Bronchial epithelial cell (primary cell): ENCODE measurements at regions not wholly inside any gene's neighbourhood (a gene's known extent, or its start where the extent isn't known, plus 50 kb on each side); places are given as distances from the start of the nearest gene placed in this dataset.
"Not testable (repeated sequence)": the region's sequence is repeated elsewhere in the genome, so short reads cannot be mapped to it uniquely, and the experiment has no call there.

Source experiments
- DNase-seq: peaks from one replicate; pipeline ENCODE4 v3.0.0-alpha.2; 2010; ENCODE audit warnings: low read depth
- FAIRE-seq: peaks from 2 replicates; lab custom pipeline; 2011; peaks lifted over from hg19 to GRCh38; lab: Jason Lieb, UNC
- H3K27me3 ChIP-seq: 2 replicates; pipeline ENCODE4 v1.5.1; 2011; ENCODE audit warnings: low read length; ENCODE audit not compliant: control insufficient read depth, insufficient read depth
- H3K36me3 ChIP-seq: 2 replicates; pipeline ENCODE4 v1.5.1; 2011; ENCODE audit warnings: low read length; ENCODE audit not compliant: control insufficient read depth, insufficient read depth
- H3K4me3 ChIP-seq: 2 replicates; pipeline ENCODE4 v1.5.1; 2011; ENCODE audit warnings: mild to moderate bottlenecking, low read depth, low read length, control low read depth
- TF ChIP-seq, protein P1 (sequence below): IDR thresholded peaks from 2 replicates; pipeline ENCODE4 v1.5.1; 2011; ENCODE audit warnings: mild to moderate bottlenecking, moderate library complexity, low read length, control low read depth, inconsistent platforms; ENCODE audit not compliant: insufficient read depth, severe bottlenecking

DNA sequence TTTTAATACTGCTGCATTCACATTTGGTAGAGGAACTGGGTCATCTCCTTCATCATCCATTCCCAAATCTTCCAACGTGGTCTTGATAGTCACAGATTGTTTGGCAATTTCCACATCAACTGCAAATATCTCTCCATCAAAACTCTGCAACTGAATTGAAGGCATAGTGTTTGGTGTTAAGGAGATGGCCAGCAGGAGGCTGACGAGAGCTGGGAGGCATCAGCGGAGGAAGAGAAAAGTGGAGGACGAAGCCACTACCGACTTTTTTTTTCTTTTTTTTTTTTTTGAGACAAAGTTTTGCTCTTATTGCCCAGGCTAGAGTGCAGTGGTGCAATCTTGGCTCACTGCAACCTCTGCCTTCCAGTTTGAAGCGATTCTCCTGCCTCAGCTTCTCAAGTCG, 205.0 kb upstream of the KCTD7 start:
- Histone ChIP-seq H3K27me3 (no peaks in the 10 kb centered on the region), H3K36me3 (no peaks in the 10 kb centered on the region), H3K4me3 (no peak overlapping the region)
- TF ChIP-seq, protein P1, sequence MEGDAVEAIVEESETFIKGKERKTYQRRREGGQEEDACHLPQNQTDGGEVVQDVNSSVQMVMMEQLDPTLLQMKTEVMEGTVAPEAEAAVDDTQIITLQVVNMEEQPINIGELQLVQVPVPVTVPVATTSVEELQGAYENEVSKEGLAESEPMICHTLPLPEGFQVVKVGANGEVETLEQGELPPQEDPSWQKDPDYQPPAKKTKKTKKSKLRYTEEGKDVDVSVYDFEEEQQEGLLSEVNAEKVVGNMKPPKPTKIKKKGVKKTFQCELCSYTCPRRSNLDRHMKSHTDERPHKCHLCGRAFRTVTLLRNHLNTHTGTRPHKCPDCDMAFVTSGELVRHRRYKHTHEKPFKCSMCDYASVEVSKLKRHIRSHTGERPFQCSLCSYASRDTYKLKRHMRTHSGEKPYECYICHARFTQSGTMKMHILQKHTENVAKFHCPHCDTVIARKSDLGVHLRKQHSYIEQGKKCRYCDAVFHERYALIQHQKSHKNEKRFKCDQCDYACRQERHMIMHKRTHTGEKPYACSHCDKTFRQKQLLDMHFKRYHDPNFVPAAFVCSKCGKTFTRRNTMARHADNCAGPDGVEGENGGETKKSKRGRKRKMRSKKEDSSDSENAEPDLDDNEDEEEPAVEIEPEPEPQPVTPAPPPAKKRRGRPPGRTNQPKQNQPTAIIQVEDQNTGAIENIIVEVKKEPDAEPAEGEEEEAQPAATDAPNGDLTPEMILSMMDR, result no peak
- FAIRE-seq (no peak), DNase-seq (no peak)

- no peak for DNase-seq
- no peak for FAIRE-seq
- H3K36me3 ChIP-seq, result no peaks in the 10 kb centered on the region
- H3K27me3 ChIP-seq, result no peaks in the 10 kb centered on the region
- no peak overlapping the region for H3K4me3 ChIP-seq
- TF ChIP-seq, protein P1, result no peak
Measured at GRCh38 chr7:66426332-66426731, 202.3 kb upstream of the KCTD7 start.

GRCh38 chr7:66426996-66427395, 201.7 kb upstream of the KCTD7 start:
- no peak for DNase-seq
- Histone ChIP-seq H3K27me3 (no peaks in the 10 kb centered on the region), H3K4me3 (no peak overlapping the region), H3K36me3 (no peaks in the 10 kb centered on the region)
- no peak for FAIRE-seq
- TF ChIP-seq, protein P1, result no peak

GRCh38 chr7:66427956-66428355, 200.7 kb upstream of the KCTD7 start:
- TF ChIP-seq, protein P1, result no peak
- FAIRE-seq (no peak), DNase-seq (no peak)

DNA sequence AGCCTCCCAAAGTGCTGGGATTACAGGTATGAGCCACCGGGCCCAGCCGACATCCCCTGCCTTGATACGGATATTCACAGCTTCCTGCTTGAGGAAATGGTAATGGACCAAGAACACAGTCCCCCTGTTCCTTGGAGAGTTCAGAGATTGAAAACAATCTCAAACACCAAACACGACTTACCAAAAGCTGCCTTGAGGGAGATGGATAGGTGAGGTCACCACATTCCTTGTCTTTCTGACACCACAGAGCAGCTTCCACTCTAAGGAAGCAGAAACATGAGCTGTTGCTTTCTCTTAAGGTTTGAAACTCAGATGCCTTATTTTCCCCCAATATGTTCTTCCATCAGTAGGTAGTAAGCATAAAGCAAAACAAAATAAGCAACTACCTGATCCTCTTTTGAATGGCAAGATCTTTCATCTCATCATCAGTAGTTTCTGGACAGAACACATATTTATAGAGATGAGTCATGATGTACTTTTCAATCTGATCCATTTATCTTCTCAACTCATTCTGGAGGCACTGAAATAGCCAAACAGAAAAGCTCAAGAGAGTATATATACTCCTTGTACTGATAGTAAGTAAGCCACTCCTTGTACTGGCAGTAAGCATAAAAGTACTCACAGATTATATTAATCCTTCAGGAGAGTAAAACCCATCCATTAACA, 199.1 kb upstream of the KCTD7 start:
- Histone ChIP-seq H3K36me3 (no peaks in the 10 kb centered on the region), H3K4me3 (no peak overlapping the region), H3K27me3 (no peaks in the 10 kb centered on the region)
- TF ChIP-seq, protein P1, result no peak
- no peak for DNase-seq
- FAIRE-seq, result no peak

More at GRCh38 chr7:66427956-66428355, 200.7 kb upstream of the KCTD7 start:
- H3K4me3 ChIP-seq, result no peak overlapping the region
- no peaks in the 10 kb centered on the region for H3K27me3 ChIP-seq
- no peaks in the 10 kb centered on the region for H3K36me3 ChIP-seq

DNA sequence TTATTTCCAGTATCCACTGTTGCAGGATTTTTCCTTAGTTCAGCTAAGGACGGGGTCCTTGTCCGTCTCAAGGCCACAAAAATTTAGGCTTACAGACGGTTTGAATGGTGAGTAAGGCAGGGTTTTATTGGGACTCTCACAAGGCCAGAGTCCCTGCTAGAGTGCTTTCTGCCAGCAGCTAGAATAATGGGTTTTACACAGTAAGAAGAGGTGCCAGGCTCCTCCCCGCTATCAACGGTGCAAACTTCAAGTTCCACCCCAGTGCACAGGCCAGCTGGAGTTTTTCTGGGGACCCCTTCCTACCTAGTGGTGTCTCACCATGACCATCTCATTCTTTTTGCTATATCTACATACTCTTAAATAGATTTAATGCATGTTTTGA, 198.5 kb upstream of the KCTD7 start:
- FAIRE-seq (no peak), DNase-seq (no peak)
- H3K36me3 ChIP-seq, result no peaks in the 10 kb centered on the region
- no peak overlapping the region for H3K4me3 ChIP-seq
- TF ChIP-seq, protein P1, result no peak
- no peaks in the 10 kb centered on the region for H3K27me3 ChIP-seq

DNA sequence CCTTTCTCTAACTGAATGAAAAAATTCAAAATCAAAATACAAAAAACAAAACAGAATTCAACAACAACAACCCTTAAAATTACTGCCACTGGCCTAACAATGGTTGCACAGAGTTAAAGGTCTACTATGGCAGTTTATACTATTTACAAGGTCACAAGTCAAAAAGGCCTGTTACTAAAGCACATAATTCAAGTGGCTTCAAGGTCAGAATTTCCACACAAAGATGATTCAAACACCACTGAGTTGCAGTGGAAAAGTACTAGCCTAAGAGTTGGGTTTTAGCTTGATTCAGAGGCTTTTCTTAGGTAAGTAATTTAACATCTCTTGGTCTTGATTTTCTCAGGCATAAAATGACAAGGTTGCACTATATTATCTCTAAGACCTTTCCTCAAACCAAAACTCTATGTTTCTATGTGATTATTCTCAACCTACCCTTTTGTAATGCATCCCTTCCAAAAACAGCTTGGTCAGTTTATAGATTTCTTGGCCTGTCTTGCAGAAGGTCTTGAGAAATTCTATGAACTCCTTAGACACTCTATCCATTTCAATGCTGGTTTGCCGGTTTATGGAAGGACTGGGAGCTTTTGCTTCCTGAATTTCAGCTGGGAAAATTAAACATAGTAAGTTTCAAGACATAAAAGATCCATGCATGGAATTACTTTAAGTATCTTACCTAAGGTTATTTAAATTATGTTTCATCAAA, 189.8 kb upstream of the KCTD7 start:
- FAIRE-seq, H3K36me3 ChIP-seq, DNase-seq, H3K4me3 ChIP-seq, H3K27me3 ChIP-seq: not testable (repeated sequence)
